ENCODE measurements at regions not wholly inside any gene's neighbourhood (a gene's known extent, or its start where the extent isn't known, plus 50 kb on each side); places are given as distances from the start of the nearest gene placed in this dataset.

DNA sequence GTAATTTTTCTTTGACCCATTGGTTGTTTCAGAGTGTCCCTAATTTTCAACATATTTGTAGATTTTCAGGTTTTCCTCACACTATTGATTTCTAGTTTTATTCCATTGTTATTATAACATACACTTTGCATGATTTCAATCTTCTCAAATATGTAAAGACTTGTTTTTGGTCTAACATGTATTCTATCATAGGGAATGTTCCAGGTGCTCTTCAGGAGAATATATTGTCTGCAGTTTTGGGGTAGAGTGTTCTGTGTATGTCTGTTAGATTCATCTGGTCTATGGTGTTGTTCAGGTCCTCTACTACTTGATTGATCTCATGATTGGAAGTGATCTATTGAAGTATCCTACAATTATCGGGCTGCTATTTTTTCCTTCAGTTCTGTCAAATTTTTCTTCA, 440.9 kb upstream of the MIR17HG start:
- TF ChIP-seq, protein P1, sequence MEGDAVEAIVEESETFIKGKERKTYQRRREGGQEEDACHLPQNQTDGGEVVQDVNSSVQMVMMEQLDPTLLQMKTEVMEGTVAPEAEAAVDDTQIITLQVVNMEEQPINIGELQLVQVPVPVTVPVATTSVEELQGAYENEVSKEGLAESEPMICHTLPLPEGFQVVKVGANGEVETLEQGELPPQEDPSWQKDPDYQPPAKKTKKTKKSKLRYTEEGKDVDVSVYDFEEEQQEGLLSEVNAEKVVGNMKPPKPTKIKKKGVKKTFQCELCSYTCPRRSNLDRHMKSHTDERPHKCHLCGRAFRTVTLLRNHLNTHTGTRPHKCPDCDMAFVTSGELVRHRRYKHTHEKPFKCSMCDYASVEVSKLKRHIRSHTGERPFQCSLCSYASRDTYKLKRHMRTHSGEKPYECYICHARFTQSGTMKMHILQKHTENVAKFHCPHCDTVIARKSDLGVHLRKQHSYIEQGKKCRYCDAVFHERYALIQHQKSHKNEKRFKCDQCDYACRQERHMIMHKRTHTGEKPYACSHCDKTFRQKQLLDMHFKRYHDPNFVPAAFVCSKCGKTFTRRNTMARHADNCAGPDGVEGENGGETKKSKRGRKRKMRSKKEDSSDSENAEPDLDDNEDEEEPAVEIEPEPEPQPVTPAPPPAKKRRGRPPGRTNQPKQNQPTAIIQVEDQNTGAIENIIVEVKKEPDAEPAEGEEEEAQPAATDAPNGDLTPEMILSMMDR (IDR thresholded peaks at IDR 0.05; ENCODE audit: insufficient read depth, low read length, poor library complexity, severe bottlenecking): no peak
- no peak for TF ChIP-seq EZH2phosphoT487 (conservative IDR thresholded peaks at IDR 0.05; ENCODE audit: low read length)
